SU-DHL-6 (cell line): ENCODE measurements at regions not wholly inside any gene's neighbourhood (a gene's known extent, or its start where the extent isn't known, plus 50 kb on each side); places are given as distances from the start of the nearest gene placed in this dataset.

Source experiments
- H2AFZ ChIP-seq: fragments of 200-600 bp; sonication (generic); 2 replicates; pipeline ENCODE4 v1.6.1; 2014; ENCODE audit warnings: low read depth, mild to moderate bottlenecking, moderate library complexity, mixed read lengths, antibody characterized with exemption, low read length; ENCODE audit not compliant: severe bottlenecking
- H3F3A ChIP-seq: fragments of 200-600 bp; shearing (Covaris generic); 2 replicates; pipeline ENCODE4 v1.6.0; 2016; ENCODE audit warnings: antibody characterized with exemption, mild to moderate bottlenecking; ENCODE audit not compliant: insufficient read depth
- H3K27ac ChIP-seq: fragments of 200-600 bp; sonication (generic); 2 replicates; pipeline ENCODE4 v1.5.1; 2016; ENCODE audit warnings: low read depth, mild to moderate bottlenecking, low read length, moderate library complexity, mixed read lengths
- H3K27me3 ChIP-seq: fragments of 200-600 bp; sonication (generic), shearing (Covaris generic); 2 replicates; pipeline ENCODE4 v1.6.0; 2014; ENCODE audit warnings: mild to moderate bottlenecking, low read length
- H3K36me3 ChIP-seq: fragments of 200-600 bp; sonication (generic); 2 replicates; pipeline ENCODE4 v1.6.1; 2014; ENCODE audit warnings: mild to moderate bottlenecking, low read length, mixed read lengths
- H3K4me2 ChIP-seq: fragments of 300-600, 200-600 bp; shearing (Covaris generic), sonication (generic); 2 replicates; pipeline ENCODE4 v1.6.0; 2014; ENCODE audit warnings: low read length, low read depth, mild to moderate bottlenecking; ENCODE audit not compliant: poor library complexity, severe bottlenecking
- H3K4me3 ChIP-seq: fragments of 200-600 bp; sonication (generic); 2 replicates; pipeline ENCODE4 v1.5.1; 2014; ENCODE audit warnings: antibody characterized with exemption, low read length, mild to moderate bottlenecking, mixed read lengths; ENCODE audit not compliant: insufficient read depth, poor library complexity, severe bottlenecking
- H3K79me2 ChIP-seq: fragments of 200-600 bp; sonication (generic); 2 replicates; pipeline ENCODE4 v1.6.1; 2014; ENCODE audit warnings: mild to moderate bottlenecking, low read length, moderate library complexity; ENCODE audit not compliant: insufficient read depth
- H3K9ac ChIP-seq: fragments of 200-600 bp; sonication (generic); 2 replicates; pipeline ENCODE4 v1.7.0; 2014; ENCODE audit warnings: mild to moderate bottlenecking, low read length
- H3K9me2 ChIP-seq: fragments of 200-600 bp; sonication (generic); replicated peaks from 2 replicates; pipeline ENCODE4 v1.6.1; 2014; ENCODE audit warnings: low read length; ENCODE audit not compliant: insufficient read depth
- H3K9me3 ChIP-seq: fragments of 200-600 bp; sonication (generic); 2 replicates; pipeline ENCODE4 v1.6.1; 2014; ENCODE audit warnings: low read length, mixed read lengths; ENCODE audit not compliant: insufficient read depth
- H4K20me1 ChIP-seq: fragments of 200-600 bp; sonication (generic); 2 replicates; pipeline ENCODE4 v1.6.1; 2014; ENCODE audit warnings: low read depth, mild to moderate bottlenecking, antibody characterized with exemption, low read length, moderate library complexity, mixed read lengths
- CTCF ChIP-seq: fragments of 200-600 bp; sonication (generic); IDR thresholded peaks from one replicate; pipeline ENCODE4 v1.5.1; 2017; ENCODE audit warnings: antibody characterized with exemption, mild to moderate bottlenecking, low read length, moderate library complexity; ENCODE audit not compliant: insufficient read depth, poor library complexity, severe bottlenecking
- EZH2phosphoT487 ChIP-seq: fragments of 200-600 bp; sonication (generic), shearing (Covaris generic); conservative IDR thresholded peaks from 2 replicates; pipeline ENCODE4 v1.6.1; 2018; ENCODE audit warnings: mild to moderate bottlenecking, antibody characterized with exemption, low read length, moderate library complexity, mixed read lengths

GRCh38 chr2:105460048-105460732 is 61.3 kb upstream of the FHL2 start:
- H3K9ac ChIP-seq, result no peak overlapping the region
- no peak for TF ChIP-seq CTCF
- no peak for TF ChIP-seq EZH2phosphoT487
- no peaks in the 10 kb centered on the region for H4K20me1 ChIP-seq
- no peaks in the 10 kb centered on the region for H3K9me2 ChIP-seq
- H3K4me2 ChIP-seq, result no peak overlapping the region
- H3K9me3 ChIP-seq, result no peaks in the 10 kb centered on the region
- no peak overlapping the region for H3K4me3 ChIP-seq
- no peaks in the 10 kb centered on the region for H3K79me2 ChIP-seq
- H3K36me3 ChIP-seq, result no peaks in the 10 kb centered on the region
- H2AFZ ChIP-seq, result no peak overlapping the region
- no peak overlapping the region for H3K27ac ChIP-seq
- H3K27me3 ChIP-seq, result no peaks in the 10 kb centered on the region
- H3F3A ChIP-seq, result no peaks in the 10 kb centered on the region

GRCh38 chr2:105458076-105458475 is 59.2 kb upstream of the FHL2 start:
- Histone ChIP-seq H2AFZ (no peak overlapping the region), H3F3A (no peaks in the 10 kb centered on the region), H4K20me1 (no peaks in the 10 kb centered on the region), H3K9me3 (no peaks in the 10 kb centered on the region), H3K27ac (no peak overlapping the region), H3K79me2 (no peaks in the 10 kb centered on the region), H3K27me3 (no peaks in the 10 kb centered on the region), H3K36me3 (no peaks in the 10 kb centered on the region), H3K9me2 (no peaks in the 10 kb centered on the region), H3K9ac (no peak overlapping the region), H3K4me2 (no peak overlapping the region), H3K4me3 (no peak overlapping the region)
- no peak for TF ChIP-seq EZH2phosphoT487
- TF ChIP-seq CTCF, result no peak

GRCh38 chr2:105455488-105456003 is 56.7 kb upstream of the FHL2 start:
- H4K20me1 ChIP-seq, result no peaks in the 10 kb centered on the region
- H3K4me2 ChIP-seq, result no peak overlapping the region
- no peak overlapping the region for H3K9ac ChIP-seq
- H3K9me2 ChIP-seq, result no peaks in the 10 kb centered on the region
- no peaks in the 10 kb centered on the region for H3K9me3 ChIP-seq
- no peaks in the 10 kb centered on the region for H3K79me2 ChIP-seq
- no peaks in the 10 kb centered on the region for H3K27me3 ChIP-seq
- H3F3A ChIP-seq, result no peaks in the 10 kb centered on the region
- H3K4me3 ChIP-seq, result no peak overlapping the region
- H3K27ac ChIP-seq, result no peak overlapping the region
- H3K36me3 ChIP-seq, result no peaks in the 10 kb centered on the region
- no peak overlapping the region for H2AFZ ChIP-seq
- TF ChIP-seq EZH2phosphoT487 (no peak), CTCF (no peak)
